Cardiac fibroblast (primary cell): ENCODE measurements at regions not wholly inside any gene's neighbourhood (a gene's known extent, or its start where the extent isn't known, plus 50 kb on each side); places are given as distances from the start of the nearest gene placed in this dataset.

ENCODE experiments used
- DNase-seq, 2 donors: peaks; one replicate each; pipeline versions ENCODE4 v3.0.0 to v3.0.0-alpha.2; 2010; ENCODE audit warnings: low read depth in 2 of 2
- H3K4me3 ChIP-seq, 2 donors: replicated peaks in 1 of 2; 1 replicate in 1 of 2; 2 replicates in 1 of 2; pipeline ENCODE4 v1.5.1; 2011; ENCODE audit warnings: low read depth in 2 of 2, low read length in 2 of 2, mild to moderate bottlenecking in 2 of 2, moderate library complexity in 1 of 2
- TF ChIP-seq, protein P1 (sequence below): IDR thresholded peaks from one replicate; pipeline ENCODE4 v1.5.1; 2011; ENCODE audit warnings: low read depth, mild to moderate bottlenecking, low read length, inconsistent platforms

DNA sequence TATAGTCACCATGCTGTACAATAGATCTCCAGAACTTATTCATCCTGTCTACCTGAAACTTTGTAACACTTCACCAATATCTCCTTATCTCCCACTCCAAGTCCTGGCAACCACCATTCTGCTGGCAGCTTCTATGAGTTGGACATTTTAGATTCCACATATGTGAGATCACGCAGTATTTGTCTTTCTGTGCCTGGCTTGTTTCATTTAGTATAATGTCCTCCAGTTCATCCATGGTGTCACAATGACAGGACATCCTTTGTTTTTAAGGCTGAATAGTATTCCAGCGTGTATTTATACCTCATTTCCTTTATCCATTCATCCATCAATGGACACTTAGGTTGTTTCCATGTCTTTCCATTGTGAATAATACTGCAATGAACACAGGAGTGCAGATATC, 198.7 kb downstream of the QDPR start:
- H3K4me3 ChIP-seq: no peak overlapping the region
- TF ChIP-seq, protein P1, sequence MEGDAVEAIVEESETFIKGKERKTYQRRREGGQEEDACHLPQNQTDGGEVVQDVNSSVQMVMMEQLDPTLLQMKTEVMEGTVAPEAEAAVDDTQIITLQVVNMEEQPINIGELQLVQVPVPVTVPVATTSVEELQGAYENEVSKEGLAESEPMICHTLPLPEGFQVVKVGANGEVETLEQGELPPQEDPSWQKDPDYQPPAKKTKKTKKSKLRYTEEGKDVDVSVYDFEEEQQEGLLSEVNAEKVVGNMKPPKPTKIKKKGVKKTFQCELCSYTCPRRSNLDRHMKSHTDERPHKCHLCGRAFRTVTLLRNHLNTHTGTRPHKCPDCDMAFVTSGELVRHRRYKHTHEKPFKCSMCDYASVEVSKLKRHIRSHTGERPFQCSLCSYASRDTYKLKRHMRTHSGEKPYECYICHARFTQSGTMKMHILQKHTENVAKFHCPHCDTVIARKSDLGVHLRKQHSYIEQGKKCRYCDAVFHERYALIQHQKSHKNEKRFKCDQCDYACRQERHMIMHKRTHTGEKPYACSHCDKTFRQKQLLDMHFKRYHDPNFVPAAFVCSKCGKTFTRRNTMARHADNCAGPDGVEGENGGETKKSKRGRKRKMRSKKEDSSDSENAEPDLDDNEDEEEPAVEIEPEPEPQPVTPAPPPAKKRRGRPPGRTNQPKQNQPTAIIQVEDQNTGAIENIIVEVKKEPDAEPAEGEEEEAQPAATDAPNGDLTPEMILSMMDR: no peak
- DNase-seq: no peak

DNA sequence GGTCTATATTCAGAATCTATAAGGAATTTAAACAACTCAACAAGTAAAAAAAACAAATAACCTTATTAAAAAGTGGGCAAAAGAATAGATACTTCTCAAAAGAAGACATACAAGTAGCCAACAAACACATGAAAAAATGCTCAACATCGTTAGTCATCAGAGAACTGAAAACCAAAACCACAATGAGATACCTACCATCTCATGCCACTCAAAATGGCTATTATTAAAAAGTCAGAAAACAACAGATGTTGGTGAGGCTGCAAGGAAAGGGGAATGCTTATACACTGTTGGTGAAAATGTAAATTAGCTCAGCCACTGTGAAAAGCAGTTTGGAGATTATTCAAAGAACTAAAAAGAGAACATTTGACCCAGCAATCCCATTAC, 201.6 kb downstream of the QDPR start:
- TF ChIP-seq, protein P1: no peak
- H3K4me3 ChIP-seq: no peak overlapping the region
- DNase-seq: peak in 1 of 2 donors; percentile 48

DNA sequence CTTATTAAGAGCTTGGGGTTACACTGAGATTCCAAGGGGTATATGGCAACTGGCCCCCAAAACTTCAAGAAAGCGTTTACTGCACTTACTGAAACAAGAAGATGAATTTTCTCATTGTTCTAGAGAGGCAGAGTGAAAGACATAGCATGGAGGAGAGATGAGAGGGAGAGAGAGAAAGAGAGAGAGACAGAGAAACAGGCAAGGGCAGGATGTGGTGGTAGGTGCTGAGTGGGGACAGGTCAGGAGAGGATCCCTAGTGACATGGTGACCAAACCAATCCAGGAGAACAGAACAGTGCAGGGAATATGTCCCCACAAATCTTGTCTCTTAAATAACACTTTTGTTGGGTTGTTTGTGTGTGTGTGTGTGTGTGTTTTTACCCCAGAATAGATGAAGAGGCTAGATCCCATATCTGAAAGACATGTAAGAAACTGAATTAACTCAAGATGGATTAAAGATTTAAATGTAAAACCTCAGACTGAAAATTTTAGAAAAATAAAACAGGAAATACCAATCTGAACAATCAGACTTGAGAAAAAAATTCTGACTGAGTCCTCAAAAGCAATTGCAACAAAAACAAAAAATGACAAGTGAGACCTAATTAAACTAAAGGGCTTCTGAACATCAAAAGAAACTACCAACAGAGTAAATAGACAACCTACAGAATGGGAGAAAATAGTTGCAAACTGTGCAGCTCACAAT, 202.2 kb downstream of the QDPR start:
- TF ChIP-seq, protein P1: no peak
- DNase-seq: peak in 1 of 2 donors; percentile 30
- H3K4me3 ChIP-seq: no peak overlapping the region

DNA sequence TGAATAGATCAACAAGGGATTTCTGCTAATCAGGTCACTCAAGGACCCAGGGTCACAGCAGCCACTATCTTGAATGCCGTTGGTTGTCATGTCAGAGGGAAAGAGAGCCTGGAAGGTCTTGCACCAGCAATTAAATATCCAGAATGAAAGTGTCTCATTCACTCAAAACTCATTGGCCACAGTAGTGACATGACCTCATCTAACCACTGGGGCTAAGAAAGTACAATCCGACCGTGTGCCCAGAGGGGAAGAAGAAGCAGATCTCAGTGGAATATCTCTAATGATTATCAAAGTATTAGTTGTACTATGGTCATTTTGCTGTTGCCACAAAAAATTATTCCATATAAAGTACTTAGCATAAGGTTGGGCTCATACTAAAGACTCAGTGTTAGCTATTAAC, 210.0 kb downstream of the QDPR start:
- no peak overlapping the region for H3K4me3 ChIP-seq
- TF ChIP-seq, protein P1: peak; percentile 4
- DNase-seq: no peak

DNA sequence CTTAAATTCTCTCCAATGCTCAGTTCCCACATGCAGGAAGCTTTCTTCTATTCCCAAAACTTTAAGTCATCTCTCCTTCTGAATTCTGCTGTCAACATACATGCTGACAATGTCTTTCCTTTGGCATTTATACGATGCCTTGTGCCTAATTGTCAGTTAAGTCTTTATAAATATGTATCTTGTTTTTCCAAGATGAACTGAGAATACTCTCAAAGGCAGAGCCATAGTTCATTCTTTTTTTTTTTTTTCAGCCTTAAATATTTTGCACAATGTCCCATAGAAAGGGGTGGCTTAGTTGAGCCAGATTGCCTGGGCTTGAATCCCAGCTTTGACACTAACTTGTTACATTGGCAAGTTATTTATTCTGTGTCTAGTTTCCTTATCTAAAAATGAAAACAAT, 210.6 kb downstream of the QDPR start:
- TF ChIP-seq, protein P1: no peak
- no peak overlapping the region for H3K4me3 ChIP-seq
- DNase-seq: no peak

DNA sequence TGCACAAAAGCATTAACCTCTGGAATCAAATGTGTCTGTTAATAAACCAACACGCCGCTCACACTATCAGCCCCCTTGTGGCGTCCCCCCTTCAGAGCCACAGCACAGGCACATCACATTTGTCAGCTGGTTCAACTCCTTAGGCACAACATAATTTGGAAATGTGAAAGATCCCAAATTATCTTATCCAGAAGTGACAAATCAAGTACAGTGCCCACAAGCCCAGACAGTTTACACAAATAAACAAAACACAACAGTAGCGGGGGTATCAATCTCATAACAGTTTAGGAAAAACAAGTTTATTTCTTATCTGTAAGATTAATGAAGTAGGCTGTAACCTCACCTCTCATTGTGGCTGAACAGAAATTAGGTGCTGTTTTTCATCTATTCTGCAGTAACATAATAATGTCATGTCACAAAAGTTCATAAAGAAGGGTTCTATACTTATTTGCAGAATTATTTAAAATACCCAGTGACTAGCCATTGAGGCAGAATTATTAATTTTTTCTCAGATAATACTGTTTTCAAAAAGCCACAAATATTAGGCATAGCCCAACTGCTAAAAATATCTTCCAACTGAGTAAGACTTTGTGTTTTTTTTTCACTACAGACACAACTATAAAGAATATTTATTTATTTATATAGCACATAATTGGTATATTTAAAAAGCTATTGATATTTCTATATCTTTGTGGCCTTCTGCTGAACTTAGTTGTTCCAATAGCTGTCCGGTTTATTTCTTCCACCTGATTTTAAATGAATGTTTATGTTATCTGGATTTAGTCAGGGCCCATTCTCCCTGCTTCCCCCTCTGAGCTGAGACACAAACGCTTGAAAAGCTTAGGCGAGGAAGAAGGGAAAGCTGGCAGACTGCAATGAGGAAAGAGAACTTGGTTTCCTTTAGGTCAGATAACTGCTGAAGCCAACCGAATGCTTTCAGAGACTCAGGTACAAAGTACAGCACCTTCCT, 214.7 kb downstream of the QDPR start:
- H3K4me3 ChIP-seq: no peak overlapping the region
- TF ChIP-seq, protein P1: no peak
- no peak for DNase-seq
